Choroid plexus epithelial cell (primary cell): ENCODE measurements at regions not wholly inside any gene's neighbourhood (a gene's known extent, or its start where the extent isn't known, plus 50 kb on each side); places are given as distances from the start of the nearest gene placed in this dataset.

Experiments used
- DNase-seq: peaks from one replicate; pipeline ENCODE4 v3.0.0-alpha.2; 2010; ENCODE audit warnings: low read depth
- H3K4me3 ChIP-seq: 2 replicates; pipeline ENCODE4 v1.5.1; 2011; ENCODE audit warnings: low read depth, mild to moderate bottlenecking, control low read depth, low read length, moderate library complexity
- TF ChIP-seq, protein P1 (sequence below): conservative IDR thresholded peaks from 2 replicates; pipeline ENCODE4 v1.5.1; 2011; ENCODE audit warnings: low read depth, mild to moderate bottlenecking, control low read depth, inconsistent platforms, low read length, moderate library complexity

DNA sequence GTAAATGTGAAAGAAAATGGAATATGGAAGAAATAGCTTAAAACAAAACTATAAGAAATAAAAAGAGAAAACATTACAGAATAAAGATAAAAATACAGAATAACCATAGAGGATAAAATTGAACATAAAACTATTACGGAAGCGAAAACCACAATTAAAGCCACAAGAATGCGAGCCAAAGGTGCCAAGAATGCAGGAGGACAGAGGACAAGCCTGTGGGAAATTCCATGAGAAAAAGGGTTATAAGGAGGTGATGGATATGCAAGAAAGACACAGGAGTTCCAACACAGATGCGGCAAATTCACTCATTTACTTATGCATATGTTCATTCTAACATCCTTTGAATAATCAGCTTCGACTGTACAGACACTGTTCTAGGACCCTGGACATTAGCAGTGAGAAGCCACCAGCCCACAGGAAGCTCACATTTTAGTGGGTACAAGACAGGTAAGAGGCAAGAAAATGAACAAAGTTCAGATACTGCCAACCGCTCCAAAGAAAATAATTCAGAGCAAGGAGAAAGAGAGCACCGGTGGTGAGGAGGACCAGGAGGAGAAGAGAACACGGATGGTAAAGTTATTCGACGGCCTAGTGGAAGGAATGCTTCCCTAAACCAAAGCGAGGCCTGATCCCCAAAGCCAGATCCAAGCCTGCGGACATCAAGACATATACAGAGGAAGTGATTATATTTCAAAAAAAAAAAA is 213.7 kb upstream of the MGMT start:
- no peak overlapping the region for H3K4me3 ChIP-seq
- no peak for DNase-seq
- TF ChIP-seq, protein P1, sequence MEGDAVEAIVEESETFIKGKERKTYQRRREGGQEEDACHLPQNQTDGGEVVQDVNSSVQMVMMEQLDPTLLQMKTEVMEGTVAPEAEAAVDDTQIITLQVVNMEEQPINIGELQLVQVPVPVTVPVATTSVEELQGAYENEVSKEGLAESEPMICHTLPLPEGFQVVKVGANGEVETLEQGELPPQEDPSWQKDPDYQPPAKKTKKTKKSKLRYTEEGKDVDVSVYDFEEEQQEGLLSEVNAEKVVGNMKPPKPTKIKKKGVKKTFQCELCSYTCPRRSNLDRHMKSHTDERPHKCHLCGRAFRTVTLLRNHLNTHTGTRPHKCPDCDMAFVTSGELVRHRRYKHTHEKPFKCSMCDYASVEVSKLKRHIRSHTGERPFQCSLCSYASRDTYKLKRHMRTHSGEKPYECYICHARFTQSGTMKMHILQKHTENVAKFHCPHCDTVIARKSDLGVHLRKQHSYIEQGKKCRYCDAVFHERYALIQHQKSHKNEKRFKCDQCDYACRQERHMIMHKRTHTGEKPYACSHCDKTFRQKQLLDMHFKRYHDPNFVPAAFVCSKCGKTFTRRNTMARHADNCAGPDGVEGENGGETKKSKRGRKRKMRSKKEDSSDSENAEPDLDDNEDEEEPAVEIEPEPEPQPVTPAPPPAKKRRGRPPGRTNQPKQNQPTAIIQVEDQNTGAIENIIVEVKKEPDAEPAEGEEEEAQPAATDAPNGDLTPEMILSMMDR, result no peak

DNA sequence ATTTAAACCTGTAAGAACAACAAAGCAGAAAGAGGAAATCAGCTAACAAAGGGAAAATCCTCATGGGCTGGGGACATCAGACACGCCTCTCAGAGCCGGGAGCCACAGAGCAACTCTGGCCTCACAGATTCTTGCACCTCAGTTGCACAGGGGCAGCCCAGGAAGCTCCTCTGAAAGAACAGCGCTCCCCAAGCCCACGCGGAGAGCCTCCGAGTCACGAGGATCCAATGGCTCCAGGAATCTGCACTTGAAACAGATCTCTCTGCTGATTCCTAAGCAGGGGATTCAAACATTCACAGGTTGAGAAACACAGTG is 213.2 kb upstream of the MGMT start:
- H3K4me3 ChIP-seq, result no peak overlapping the region
- TF ChIP-seq, protein P1, result no peak
- DNase-seq, result no peak

DNA sequence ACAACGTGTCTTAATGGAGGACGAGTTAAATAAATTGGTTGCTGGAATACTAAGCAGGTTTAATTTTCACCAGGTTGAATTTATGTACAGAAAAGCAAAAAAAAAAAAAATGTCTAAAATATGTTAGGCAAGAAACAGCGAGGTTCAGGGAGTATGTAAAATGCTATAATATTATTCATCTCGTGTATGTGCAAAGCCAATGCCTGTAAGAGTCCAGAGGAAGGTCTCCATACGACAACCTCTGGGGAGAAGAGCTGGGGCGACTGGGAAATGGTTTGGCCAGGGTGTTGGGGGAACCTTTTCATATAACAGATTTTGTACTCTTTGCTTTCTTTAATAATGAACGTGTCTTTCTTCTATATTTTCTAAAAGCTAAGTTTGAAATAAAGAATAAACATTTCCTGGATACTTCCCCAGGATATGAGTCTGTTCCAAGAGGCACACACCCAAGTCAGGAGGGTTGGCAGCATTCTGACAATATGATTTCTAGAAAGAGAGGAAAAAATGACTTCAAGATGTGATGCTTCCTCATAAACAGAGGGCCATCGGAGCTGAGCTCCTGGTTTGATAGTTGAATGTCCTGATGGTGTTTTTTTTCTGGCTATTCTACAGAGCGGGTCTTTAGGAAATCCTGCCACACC is 208.6 kb upstream of the MGMT start:
- no peak overlapping the region for H3K4me3 ChIP-seq
- TF ChIP-seq, protein P1, result no peak
- DNase-seq, result no peak

DNA sequence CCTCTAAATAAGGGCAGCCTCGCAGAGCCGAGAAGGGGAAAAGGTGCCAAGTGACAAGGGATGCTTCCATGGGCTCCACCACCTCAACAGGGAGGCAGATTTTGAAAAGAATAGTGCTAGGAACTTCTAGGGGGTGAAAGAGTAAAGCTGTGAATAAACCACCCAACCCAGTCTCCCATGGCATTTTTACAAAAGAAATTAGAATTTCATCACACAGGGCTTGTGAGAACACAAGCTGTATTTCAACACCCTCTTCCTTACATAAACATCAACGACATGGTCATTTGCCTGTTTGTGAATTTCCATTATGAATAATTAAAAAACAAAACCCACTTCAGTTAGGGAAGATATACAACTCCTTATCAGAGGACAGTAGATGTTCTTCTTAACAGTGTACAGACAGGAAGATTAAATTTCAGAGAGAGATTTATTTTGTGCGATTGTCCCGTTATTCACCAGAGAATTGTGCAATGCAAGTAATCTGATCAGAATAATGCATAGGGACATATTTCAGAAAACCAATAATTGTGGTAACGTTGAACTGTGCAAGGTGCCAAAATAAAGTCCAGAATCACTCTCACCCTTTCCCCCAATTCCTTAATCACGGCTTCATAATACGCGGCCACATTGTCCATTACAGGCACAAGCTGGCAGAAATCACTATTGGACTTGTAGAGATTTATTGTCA is 207.8 kb upstream of the MGMT start:
- H3K4me3 ChIP-seq, result no peak overlapping the region
- TF ChIP-seq, protein P1, result no peak

DNA sequence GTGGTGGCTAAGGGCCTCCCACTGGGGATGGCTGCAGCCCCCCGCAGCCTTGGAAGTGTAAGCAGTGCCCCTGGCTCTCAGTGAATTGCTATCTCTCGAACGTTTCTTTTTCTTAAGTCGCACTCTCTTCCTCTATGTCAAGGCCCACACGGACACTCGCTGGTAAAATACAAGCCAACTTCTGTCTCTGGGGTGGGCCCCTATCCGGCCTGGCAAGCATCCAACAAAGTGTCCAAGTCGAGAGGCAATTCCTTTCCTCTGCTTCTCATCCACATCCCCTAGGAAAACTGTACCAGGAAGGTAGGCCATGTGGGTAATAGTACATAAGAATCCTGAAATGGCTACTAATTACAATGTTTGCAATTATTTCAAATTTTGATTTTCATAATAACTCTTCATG is 194.9 kb upstream of the MGMT start:
- H3K4me3 ChIP-seq, result no peak overlapping the region
- no peak for DNase-seq
- TF ChIP-seq, protein P1, result no peak

More for the DNA sequence above, 207.8 kb upstream of the MGMT start:
- DNase-seq, result no peak

DNA sequence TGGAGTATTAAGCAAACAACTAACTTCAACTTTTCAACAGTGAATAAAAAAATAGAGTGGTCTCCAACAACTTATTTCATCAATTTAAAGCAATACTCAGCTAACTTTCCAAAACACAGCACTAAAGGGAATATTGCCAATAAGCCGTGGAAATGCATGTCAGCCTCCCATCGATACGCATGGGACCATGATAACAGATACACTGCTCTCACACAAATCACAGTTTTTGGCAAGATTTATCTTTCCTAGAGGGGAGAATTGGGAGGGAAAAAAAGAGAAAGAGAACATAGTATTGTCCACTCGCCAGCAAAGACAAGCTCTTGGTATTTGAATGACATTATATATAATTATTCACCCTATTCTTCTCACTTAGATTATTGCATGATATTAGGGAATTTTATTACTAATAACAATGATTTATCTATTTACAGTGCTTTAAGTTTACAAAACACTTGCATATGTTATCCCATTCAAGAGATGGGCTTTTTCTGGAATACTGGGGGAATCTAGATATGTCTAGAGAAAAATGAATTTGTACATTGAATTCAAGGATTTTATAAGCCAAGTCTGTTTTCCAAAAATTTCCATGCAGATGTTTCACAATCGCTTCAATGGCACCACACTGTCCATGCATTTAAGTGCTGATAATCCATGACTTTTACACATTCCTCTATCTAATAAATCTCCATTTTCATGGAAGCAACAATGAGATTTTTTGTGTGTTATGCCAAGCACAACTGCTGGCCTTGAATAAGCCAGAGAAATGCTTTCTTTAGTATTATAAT is 194.0 kb upstream of the MGMT start:
- TF ChIP-seq, protein P1, result no peak
- H3K4me3 ChIP-seq, result no peak overlapping the region
- DNase-seq, result no peak
